HG03575 (cell line): ENCODE measurements at regions not wholly inside any gene's neighbourhood (a gene's known extent, or its start where the extent isn't known, plus 50 kb on each side); places are given as distances from the start of the nearest gene placed in this dataset.

ENCODE experiments used
- ATAC-seq: cut with Tn5 transposase; IDR thresholded peaks from one replicate; pipeline ENCODE4 v1.9.1; 2021; ENCODE audit not compliant: unreplicated experiment, insufficient number of reproducible peaks, low FRiP score; ENCODE audit errors: extremely low read depth

DNA sequence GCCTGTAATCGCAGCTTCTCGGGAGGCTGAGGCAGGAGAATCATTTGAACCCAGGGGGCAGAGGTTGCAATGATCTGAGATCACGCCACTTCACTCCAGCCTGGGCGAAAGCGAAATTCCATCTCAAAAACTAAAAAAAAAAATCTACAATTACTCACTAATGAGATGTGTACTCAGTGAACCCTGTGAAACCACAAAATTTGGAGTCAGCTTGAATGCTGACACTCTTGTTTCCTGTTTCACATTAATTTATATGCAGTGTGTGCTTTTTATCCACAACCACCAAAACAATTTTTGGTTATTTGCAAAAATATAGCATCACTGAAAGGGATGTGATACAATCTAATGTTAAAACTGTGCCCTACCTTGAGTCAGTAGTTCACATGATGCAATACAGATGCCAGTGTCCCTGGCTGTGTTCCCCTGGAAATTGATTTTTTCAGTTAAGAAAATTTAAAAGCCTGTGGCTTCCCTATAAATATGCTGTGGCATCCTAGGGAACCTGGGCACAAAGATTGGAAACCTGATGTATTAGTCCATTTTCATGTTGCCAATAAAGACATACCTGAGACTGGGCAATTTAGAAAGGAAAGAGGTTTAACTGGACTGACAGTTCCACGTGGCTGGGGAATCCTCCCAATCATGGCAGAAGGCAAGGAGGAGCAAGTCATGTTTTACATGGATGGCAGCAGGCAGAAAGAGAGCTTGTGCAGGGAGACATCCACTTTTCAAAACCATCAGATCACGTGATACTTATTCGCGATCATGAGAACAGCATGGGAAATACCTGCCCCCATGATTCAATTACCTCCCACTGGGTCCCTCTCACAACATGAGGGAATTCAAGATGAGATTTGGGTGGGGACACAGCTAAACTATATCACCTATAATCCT is 337.5 kb upstream of the NT5C1B start:
- ATAC-seq, result no peak

DNA sequence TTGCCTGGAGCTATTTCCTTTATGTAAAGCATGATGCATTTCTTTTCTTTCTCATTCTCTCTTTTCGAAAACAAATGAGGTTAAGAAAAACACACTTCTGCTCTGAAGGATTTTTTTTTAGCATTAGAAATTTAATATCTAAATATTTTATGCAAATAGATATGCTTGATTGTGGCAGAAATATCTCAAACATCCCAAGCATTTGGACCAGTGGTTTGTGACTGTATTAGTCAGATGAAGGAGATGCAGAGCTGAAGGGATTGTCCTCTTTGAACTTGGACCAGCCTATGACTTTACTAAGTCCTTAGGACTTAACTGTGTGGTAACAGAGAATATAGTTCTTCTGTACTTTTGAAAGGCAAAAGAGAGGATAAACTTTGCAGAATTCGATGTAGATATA is 335.9 kb upstream of the NT5C1B start:
- ATAC-seq, result no peak

- no peak for ATAC-seq
These were observed 335.5 kb upstream of the NT5C1B start for GRCh38 chr2:18924886-18925285.

GRCh38 chr2:18924386-18924785 is 335.0 kb upstream of the NT5C1B start:
- ATAC-seq, result no peak

- ATAC-seq, result no peak
These were observed 332.9 kb upstream of the NT5C1B start for GRCh38 chr2:18922276-18922675.

GRCh38 chr2:18918280-18918679 is 328.9 kb upstream of the NT5C1B start:
- no peak for ATAC-seq

DNA sequence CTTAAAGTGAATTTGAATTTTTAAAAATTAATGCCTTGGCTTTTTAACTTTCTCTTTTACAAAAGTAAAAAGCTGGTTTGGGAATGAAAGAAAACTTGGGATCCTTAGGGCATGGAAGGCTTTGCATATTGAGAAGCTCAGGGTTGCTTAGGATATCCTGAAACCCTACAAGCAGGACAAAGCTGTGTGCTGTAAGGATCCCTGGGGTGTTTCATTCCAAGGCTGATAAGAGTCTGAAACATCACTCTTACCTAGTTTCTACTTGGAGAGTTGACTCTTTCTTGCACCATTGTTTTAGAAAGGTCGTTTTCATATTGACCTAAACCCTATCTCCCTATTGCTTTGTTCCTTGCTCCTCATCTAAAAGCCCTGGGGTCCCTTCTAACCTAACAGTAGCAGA is 325.9 kb upstream of the NT5C1B start:
- no peak for ATAC-seq

DNA sequence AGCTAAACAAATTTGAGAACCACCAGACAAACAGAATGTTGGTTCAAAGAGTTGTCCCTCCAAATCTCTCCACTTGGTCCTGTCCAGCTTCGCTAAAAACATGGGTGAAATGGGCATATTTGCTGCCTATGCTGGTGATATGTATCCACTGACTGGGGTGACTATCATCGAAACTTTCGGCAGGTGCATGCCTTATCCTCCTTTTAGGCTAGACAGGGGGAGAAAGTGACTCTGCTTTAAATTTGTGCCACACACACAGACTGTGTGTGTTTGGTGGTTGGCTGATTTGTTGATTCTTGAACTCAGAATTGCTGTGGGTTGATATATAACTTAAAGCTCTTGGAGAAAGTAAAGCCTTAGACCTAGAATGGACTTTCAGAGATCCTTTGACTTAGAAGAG is 324.1 kb upstream of the NT5C1B start:
- no peak for ATAC-seq

DNA sequence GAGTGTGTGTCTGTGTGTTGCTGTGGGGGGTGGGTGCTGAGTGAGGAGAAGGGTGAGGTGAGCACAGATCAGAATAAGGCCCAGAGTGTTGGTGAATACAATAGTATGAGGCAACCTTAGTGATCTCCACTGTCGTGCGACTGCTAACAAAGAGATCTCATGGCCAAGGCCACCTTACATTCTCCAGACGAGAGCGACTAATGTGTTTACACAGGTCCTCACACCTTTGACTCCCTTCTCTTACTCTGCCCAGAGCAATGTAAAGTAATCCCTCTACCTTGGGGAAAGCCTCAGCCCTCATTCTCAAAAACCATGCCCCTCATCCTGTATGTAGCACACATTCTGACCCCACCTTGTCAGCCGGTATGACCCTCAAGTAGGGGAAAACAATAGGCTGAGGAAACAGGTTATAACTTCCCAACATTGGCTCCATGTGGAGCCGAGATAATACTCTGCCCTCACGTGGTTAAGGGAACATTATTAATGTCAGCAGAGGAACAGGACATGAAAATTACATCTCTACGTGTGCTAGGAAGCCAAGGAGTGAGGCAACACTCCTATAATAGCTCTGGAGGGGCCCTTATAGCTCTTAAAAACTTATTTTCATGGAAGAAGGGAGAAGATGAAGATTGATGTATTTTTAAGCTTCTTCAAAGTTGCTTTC is 323.0 kb upstream of the NT5C1B start:
- ATAC-seq, result no peak

DNA sequence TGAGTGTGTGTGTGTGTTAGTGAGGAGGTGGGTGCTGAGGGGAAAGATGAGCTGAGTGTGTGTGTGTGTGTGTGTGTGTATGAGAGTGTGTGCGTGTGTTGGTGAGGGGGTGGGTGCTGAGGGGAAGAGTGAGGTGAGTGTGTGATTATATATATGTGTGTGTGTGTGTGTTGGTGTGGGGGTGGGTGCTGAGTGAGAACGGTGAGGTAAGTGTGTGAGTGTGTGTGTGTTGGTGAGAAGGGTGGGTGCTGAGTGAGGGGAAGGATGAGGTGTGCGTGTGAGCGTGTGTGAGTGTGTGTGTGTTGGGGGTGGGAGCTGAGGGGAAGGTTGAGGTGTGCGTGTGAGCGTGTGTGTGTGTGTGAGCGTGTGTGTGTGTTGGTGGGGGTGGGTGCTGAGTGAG is 322.0 kb upstream of the NT5C1B start:
- no peak for ATAC-seq

GRCh38 chr2:18910843-18911242 is 321.5 kb upstream of the NT5C1B start:
- ATAC-seq, result no peak

GRCh38 chr2:18907937-18908336 is 318.6 kb upstream of the NT5C1B start:
- ATAC-seq, result no peak

- ATAC-seq, result no peak
These were observed 318.1 kb upstream of the NT5C1B start for GRCh38 chr2:18907508-18907907.

DNA sequence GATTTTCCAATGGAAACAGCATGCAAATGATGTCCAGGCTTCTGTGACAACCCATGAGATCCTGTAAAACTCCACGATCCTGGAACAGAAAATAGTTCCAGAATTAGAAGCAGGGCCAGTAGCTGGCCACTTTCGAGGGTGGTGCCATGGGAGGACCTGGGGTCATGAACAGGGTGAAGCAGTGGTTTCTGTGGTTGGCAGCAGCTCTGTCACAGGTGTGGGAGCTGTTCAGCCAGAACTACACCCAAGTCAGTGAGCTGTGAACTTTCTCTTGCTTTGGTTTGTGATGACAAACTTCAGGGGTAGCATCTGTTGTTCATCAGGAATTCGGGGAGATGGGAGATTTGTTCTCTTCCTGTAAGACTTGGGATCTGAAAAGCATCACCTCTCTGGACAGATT is 314.4 kb upstream of the NT5C1B start:
- peak; percentile 77 for ATAC-seq

- no peak for ATAC-seq
These were observed 311.9 kb upstream of the NT5C1B start for GRCh38 chr2:18901242-18901641.

DNA sequence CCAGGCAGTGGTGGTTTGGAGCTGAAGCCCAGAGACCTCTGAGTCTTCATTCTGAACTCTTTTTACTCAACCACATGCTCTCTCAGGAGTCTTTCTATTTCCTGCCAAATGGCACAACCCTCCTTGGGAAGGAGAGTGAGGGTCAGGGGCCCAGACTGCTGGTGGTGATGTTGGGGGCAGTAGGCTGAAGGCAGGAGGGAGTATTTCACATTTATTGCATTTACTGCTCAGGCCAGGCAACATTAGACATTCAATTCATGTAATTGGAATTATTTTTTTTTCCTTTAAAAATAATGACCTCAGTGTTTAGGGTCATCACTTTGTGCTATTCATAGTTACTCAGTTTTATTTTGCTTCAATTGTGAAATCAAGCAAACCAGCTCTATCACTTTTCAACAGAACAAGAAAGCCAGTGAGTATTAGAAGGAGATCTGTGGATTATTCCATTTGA is 311.3 kb upstream of the NT5C1B start:
- no peak for ATAC-seq

- ATAC-seq, result no peak
These were observed 310.4 kb upstream of the NT5C1B start for GRCh38 chr2:18899725-18900124.

DNA sequence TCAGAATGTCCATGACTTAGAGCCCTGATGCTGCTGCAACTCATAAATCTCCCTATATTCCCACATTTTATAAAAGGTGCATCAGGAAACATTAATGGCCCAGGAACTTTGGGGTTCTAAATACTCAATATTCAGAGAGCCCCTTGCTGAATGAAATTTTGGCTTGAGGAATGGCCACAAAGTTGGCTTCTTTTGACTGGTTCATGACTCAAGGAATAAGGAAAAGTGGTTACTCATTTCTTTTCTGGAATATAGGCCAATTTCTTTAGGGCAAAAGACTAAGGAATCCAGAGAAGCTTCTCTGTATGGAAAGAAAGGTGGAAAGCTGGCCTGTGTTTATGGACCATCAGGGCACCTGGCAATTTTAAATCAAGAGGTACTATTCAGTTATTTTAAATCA is 308.9 kb upstream of the NT5C1B start:
- ATAC-seq, result no peak

- no peak for ATAC-seq
These were observed 306.9 kb upstream of the NT5C1B start for GRCh38 chr2:18896125-18896764.
